ENCODE measurements at regions not wholly inside any gene's neighbourhood (a gene's known extent, or its start where the extent isn't known, plus 50 kb on each side); places are given as distances from the start of the nearest gene placed in this dataset.
A peak's percentile ranks its signal among the peaks of the same experiment; 100 is the strongest.

GRCh38 chr2:206845877-206846276 is 80.5 kb downstream of the FASTKD2 start:
- no peak overlapping the region for H3K27ac Mint-ChIP-seq
- no peak overlapping the region for H3K4me3 Mint-ChIP-seq (ENCODE audit: low read depth)
- no peaks in the 10 kb centered on the region for H3K4me1 Mint-ChIP-seq (ENCODE audit: low read depth)
- H3K27me3 Mint-ChIP-seq (ENCODE audit: low read depth), result no peaks in the 10 kb centered on the region
- intact Hi-C loops (cut with micrococcal nuclease), result no loop called here
- H3K9me3 Mint-ChIP-seq, result no peaks in the 10 kb centered on the region
- no peaks in the 10 kb centered on the region for H3K36me3 Mint-ChIP-seq (ENCODE audit: low read depth)
- no peak for DNase-seq (ENCODE audit: low spot score)

GRCh38 chr2:206846331-206846730 is 80.9 kb downstream of the FASTKD2 start:
- intact Hi-C loops (cut with micrococcal nuclease), result no loop called here

GRCh38 chr2:206846981-206847834 is 81.8 kb downstream of the FASTKD2 start:
- Mint-ChIP-seq H3K27ac (no peak overlapping the region), H3K4me1 (ENCODE audit: low read depth) (no peaks in the 10 kb centered on the region), H3K9me3 (no peaks in the 10 kb centered on the region), H3K36me3 (ENCODE audit: low read depth) (no peaks in the 10 kb centered on the region), H3K27me3 (ENCODE audit: low read depth) (no peaks in the 10 kb centered on the region), H3K4me3 (ENCODE audit: low read depth) (no peak overlapping the region)
- intact Hi-C loops (cut with micrococcal nuclease), result no loop called here
- no peak for DNase-seq (ENCODE audit: low spot score)

More at GRCh38 chr2:206846331-206846730, 80.9 kb downstream of the FASTKD2 start:
- no peaks in the 10 kb centered on the region for H3K27me3 Mint-ChIP-seq (ENCODE audit: low read depth)
- DNase-seq (ENCODE audit: low spot score), result no peak
- H3K27ac Mint-ChIP-seq, result no peak overlapping the region
- H3K4me1 Mint-ChIP-seq (ENCODE audit: low read depth), result no peaks in the 10 kb centered on the region
- H3K9me3 Mint-ChIP-seq, result no peaks in the 10 kb centered on the region
- H3K4me3 Mint-ChIP-seq (ENCODE audit: low read depth), result no peak overlapping the region
- no peaks in the 10 kb centered on the region for H3K36me3 Mint-ChIP-seq (ENCODE audit: low read depth)

DNA sequence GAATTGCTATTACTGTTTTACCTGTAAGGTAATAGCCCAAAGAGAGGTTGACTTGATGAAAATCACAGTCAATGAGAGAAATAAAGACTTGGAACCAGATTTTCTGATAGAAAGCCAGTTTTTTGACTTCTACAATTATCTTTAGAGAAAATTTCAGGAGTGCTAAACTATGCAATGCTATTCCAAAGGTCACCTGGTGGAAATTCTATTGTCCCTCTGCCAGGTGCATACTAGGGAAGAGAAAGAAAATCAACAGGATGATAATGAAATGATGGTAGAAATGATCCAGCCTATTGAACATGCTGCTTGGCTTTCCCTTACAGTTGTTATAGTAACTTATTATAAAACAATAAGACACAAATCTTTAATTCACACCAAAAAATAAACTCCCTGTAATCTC is 85.0 kb downstream of the FASTKD2 start:
- Mint-ChIP-seq H3K9me3 (no peaks in the 10 kb centered on the region), H3K4me1 (ENCODE audit: low read depth) (no peaks in the 10 kb centered on the region)
- intact Hi-C loops (cut with micrococcal nuclease), result no loop called here

DNA sequence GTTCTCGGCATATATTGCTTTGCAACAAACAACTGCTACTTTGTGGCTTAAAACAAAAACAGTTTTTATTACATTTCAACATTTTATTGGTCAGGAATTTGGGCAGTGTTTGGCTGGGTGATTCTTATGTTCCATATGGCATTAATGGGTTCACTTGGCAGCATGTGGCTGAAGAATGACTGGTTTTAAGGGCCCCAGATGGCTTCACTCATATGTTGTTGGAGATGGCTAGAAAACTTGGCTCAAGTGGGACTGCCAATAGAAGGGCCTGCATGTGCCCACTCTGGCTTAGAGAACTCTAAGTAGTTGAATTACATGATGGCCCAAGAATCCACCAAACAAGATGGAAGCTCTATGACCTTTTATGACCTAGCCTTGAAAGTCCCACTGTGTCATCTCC is 86.1 kb downstream of the FASTKD2 start:
- no peak for DNase-seq (ENCODE audit: low spot score)
- H3K9me3 Mint-ChIP-seq, result no peaks in the 10 kb centered on the region
- no peak overlapping the region for H3K27ac Mint-ChIP-seq
- intact Hi-C loops (cut with micrococcal nuclease), result no loop called here
- no peaks in the 10 kb centered on the region for H3K27me3 Mint-ChIP-seq (ENCODE audit: low read depth)
- no peaks in the 10 kb centered on the region for H3K4me1 Mint-ChIP-seq (ENCODE audit: low read depth)
- no peaks in the 10 kb centered on the region for H3K36me3 Mint-ChIP-seq (ENCODE audit: low read depth)
- H3K4me3 Mint-ChIP-seq (ENCODE audit: low read depth), result no peak overlapping the region

More for the DNA sequence above, 85.0 kb downstream of the FASTKD2 start:
- DNase-seq (ENCODE audit: low spot score), result no peak
- Mint-ChIP-seq H3K27me3 (ENCODE audit: low read depth) (no peaks in the 10 kb centered on the region), H3K4me3 (ENCODE audit: low read depth) (no peak overlapping the region), H3K27ac (no peak overlapping the region), H3K36me3 (ENCODE audit: low read depth) (no peaks in the 10 kb centered on the region)

DNA sequence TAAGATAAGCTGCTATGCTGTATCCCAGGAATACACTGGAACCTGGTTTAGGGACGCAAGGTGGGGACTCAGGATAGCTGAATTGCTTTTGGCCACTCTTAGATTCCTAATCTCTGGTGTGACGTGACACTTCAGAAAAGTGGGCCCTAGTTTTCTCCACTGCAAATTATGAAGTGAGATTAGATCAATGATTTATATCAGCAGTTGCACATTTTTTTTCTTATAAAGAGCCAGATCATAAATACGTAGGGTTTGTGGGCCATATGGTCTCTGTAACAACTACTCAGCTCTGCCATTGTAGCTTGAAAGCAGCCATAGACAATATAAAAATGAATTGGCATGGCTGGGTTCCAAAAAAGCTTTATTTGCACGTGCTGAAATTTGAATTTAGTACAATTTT is 85.4 kb upstream of the CPO start:
- H3K36me3 Mint-ChIP-seq (ENCODE audit: low read depth), result no peaks in the 10 kb centered on the region
- peaks cover 7% of the 10 kb centered on the region for H3K4me1 Mint-ChIP-seq (ENCODE audit: low read depth)

GRCh38 chr2:206855585-206856433 is 83.5 kb upstream of the CPO start:
- Mint-ChIP-seq H3K36me3 (ENCODE audit: low read depth) (no peaks in the 10 kb centered on the region), H3K4me3 (ENCODE audit: low read depth) (no peak overlapping the region), H3K27ac (no peak overlapping the region), H3K27me3 (ENCODE audit: low read depth) (no peaks in the 10 kb centered on the region), H3K4me1 (ENCODE audit: low read depth) (peaks cover 17% of the 10 kb centered on the region), H3K9me3 (no peaks in the 10 kb centered on the region)
- no peak for DNase-seq (ENCODE audit: low spot score)
- intact Hi-C loops (cut with micrococcal nuclease), result no loop called here

More for the DNA sequence above, 85.4 kb upstream of the CPO start:
- H3K4me3 Mint-ChIP-seq (ENCODE audit: low read depth), result no peak overlapping the region
- H3K9me3 Mint-ChIP-seq, result no peaks in the 10 kb centered on the region
- no peak for DNase-seq (ENCODE audit: low spot score)
- no peaks in the 10 kb centered on the region for H3K27me3 Mint-ChIP-seq (ENCODE audit: low read depth)
- intact Hi-C loops (cut with micrococcal nuclease), result no loop called here
- no peak overlapping the region for H3K27ac Mint-ChIP-seq

- H3K4me1 Mint-ChIP-seq (ENCODE audit: low read depth), result peaks cover 17% of the 10 kb centered on the region
- no peak overlapping the region for H3K4me3 Mint-ChIP-seq (ENCODE audit: low read depth)
- no peak for DNase-seq (ENCODE audit: low spot score)
- H3K27ac Mint-ChIP-seq, result no peak overlapping the region
- intact Hi-C loops (cut with micrococcal nuclease), result no loop called here
- no peaks in the 10 kb centered on the region for H3K36me3 Mint-ChIP-seq (ENCODE audit: low read depth)
- H3K9me3 Mint-ChIP-seq, result no peaks in the 10 kb centered on the region
- H3K27me3 Mint-ChIP-seq (ENCODE audit: low read depth), result no peaks in the 10 kb centered on the region
Measured at GRCh38 chr2:206856513-206856912, 82.8 kb upstream of the CPO start.

GRCh38 chr2:206858687-206859329 is 80.5 kb upstream of the CPO start:
- DNase-seq (ENCODE audit: low spot score), result no peak
- peak overlapping the region; percentile 43 for H3K4me3 Mint-ChIP-seq (ENCODE audit: low read depth)
- intact Hi-C loops (cut with micrococcal nuclease), result no loop called here

GRCh38 chr2:206859330-206859739 is 80.0 kb upstream of the CPO start:
- Mint-ChIP-seq H3K36me3 (ENCODE audit: low read depth) (no peaks in the 10 kb centered on the region), H3K9me3 (no peaks in the 10 kb centered on the region), H3K27ac (peak overlapping the region; percentile 71), H3K4me1 (ENCODE audit: low read depth) (peaks cover 17% of the 10 kb centered on the region), H3K27me3 (ENCODE audit: low read depth) (peaks cover 2% of the 10 kb centered on the region), H3K4me3 (ENCODE audit: low read depth) (peak overlapping the region; percentile 43)
- DNase-seq (ENCODE audit: low spot score), result peak; percentile 17
- intact Hi-C loops (cut with micrococcal nuclease), result no loop called here

More at GRCh38 chr2:206858687-206859329, 80.5 kb upstream of the CPO start:
- H3K4me1 Mint-ChIP-seq (ENCODE audit: low read depth), result peaks cover 17% of the 10 kb centered on the region
- no peaks in the 10 kb centered on the region for H3K36me3 Mint-ChIP-seq (ENCODE audit: low read depth)
- H3K27me3 Mint-ChIP-seq (ENCODE audit: low read depth), result peaks cover 2% of the 10 kb centered on the region
- H3K27ac Mint-ChIP-seq, result peak overlapping the region; percentile 71
- H3K9me3 Mint-ChIP-seq, result no peaks in the 10 kb centered on the region

DNA sequence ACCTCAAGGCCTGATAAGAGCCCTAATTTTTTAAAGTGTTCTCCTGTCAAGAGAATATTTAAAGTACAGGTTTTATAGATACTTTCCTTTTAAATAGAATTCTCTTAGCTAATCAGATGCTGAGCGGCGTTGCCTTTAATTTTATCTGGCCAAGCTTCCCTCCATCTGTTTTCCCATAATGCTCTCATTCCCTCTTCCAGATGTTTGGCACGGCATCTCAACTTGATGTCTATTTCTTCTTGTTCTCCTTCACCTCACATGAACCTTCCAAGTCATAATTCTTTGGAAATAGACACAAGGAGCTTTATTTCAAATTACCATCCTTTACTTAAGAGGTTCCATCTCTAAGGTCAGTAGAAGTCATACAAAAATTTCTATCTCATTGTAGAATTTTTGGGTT is 76.1 kb upstream of the CPO start:
- H3K27ac Mint-ChIP-seq, result no peak overlapping the region
- H3K9me3 Mint-ChIP-seq, result no peaks in the 10 kb centered on the region
- no peak overlapping the region for H3K4me3 Mint-ChIP-seq (ENCODE audit: low read depth)
- intact Hi-C loops (cut with micrococcal nuclease), result no loop called here
- H3K4me1 Mint-ChIP-seq (ENCODE audit: low read depth), result peaks cover 15% of the 10 kb centered on the region
- H3K27me3 Mint-ChIP-seq (ENCODE audit: low read depth), result peaks cover 12% of the 10 kb centered on the region
- H3K36me3 Mint-ChIP-seq (ENCODE audit: low read depth), result no peaks in the 10 kb centered on the region
- DNase-seq (ENCODE audit: low spot score), result no peak

DNA sequence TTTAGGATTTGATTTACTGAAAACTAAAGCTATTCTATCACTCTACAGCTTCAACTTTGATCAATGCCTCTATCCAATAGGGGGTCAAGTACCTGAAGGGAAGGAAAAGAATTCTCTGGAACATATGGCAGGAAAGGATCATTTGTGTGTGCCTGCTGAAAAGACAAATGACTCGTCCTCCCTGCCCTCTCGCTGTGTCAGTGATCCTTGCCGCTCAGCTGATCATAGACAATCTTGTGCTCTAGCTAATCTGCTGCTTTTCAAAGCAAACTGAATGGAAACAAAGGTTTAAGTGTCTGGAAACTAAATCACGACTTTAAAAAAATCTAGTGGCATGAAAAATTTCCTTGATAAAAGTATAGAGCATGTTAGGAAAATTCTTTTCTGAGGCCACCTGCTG is 75.6 kb upstream of the CPO start:
- Mint-ChIP-seq H3K9me3 (no peaks in the 10 kb centered on the region), H3K36me3 (ENCODE audit: low read depth) (no peaks in the 10 kb centered on the region), H3K4me3 (ENCODE audit: low read depth) (no peak overlapping the region), H3K27ac (no peak overlapping the region), H3K27me3 (ENCODE audit: low read depth) (peaks cover 15% of the 10 kb centered on the region), H3K4me1 (ENCODE audit: low read depth) (peaks cover 12% of the 10 kb centered on the region)
- intact Hi-C loops (cut with micrococcal nuclease), result no loop called here
- DNase-seq (ENCODE audit: low spot score), result no peak
